Endothelial cell of umbilical vein (primary cell): ENCODE measurements at regions not wholly inside any gene's neighbourhood (a gene's known extent, or its start where the extent isn't known, plus 50 kb on each side); places are given as distances from the start of the nearest gene placed in this dataset.

Source experiments
- BruUV-seq: library from RNA; stranded (reverse); fragments of 400-500 nt; replicated peaks from 2 replicates; lab custom pipeline; 2021; lab: Mats Ljungman, UMichigan
- CTCF ChIA-PET: fragments of 300-600, 350-600 bp; sonication (Branson Sonifier 250); formaldehyde crosslinking; loops from one replicate; lab custom pipeline; 2021; ENCODE audit warnings: antibody characterized with exemption, inconsistent platforms; lab: Charles Lee
- POLR2A ChIA-PET: fragments of 300-600, 350-600 bp; sonication (Branson Sonifier 250); formaldehyde crosslinking; loops from one replicate; lab custom pipeline; 2021; ENCODE audit warnings: antibody characterized with exemption, inconsistent platforms; lab: Charles Lee
- DNase-seq: peaks from one replicate; pipeline ENCODE4 v3.0.0-alpha.2; 2011; ENCODE audit warnings: low read depth, low spot score
- FAIRE-seq: peaks from 2 replicates; lab custom pipeline; 2011; peaks lifted over from hg19 to GRCh38; lab: Jason Lieb, UNC
- H2AFZ ChIP-seq: 2 replicates; pipeline ENCODE4 v1.6.0; 2012; ENCODE audit warnings: low read depth, low read length, control low read depth, inconsistent platforms
- H3K27ac ChIP-seq: 2 replicates; pipeline ENCODE4 v1.5.1; 2011; ENCODE audit warnings: low read depth, mild to moderate bottlenecking, control low read depth, low read length, moderate library complexity; ENCODE audit not compliant: insufficient read depth
- H3K27me3 ChIP-seq, 2 experiments: 2 replicates each; pipeline versions ENCODE4 v1.6.0 to v1.6.1; 2011; ENCODE audit warnings: low read length in 2 of 2, mixed read lengths in 1 of 2; ENCODE audit not compliant: control insufficient read depth in 2 of 2, insufficient read depth in 2 of 2
- H3K36me3 ChIP-seq, 2 experiments: 2 replicates in 1 of 2; 3 replicates in 1 of 2; pipeline ENCODE4 v1.5.1; 2011; ENCODE audit warnings: low read length in 2 of 2, mild to moderate bottlenecking in 1 of 2, moderate library complexity in 1 of 2; ENCODE audit not compliant: control insufficient read depth in 2 of 2, insufficient read depth in 2 of 2; ENCODE audit errors: extremely low read depth in 1 of 2
- H3K4me1 ChIP-seq: 3 replicates; pipeline ENCODE4 v1.5.1; 2011; ENCODE audit warnings: mild to moderate bottlenecking, low read length; ENCODE audit not compliant: control insufficient read depth, insufficient read depth; ENCODE audit errors: extremely low read depth
- H3K4me2 ChIP-seq: 2 replicates; pipeline ENCODE4 v1.6.1; 2011; ENCODE audit warnings: low read length, control low read depth, mixed read lengths; ENCODE audit not compliant: insufficient read depth
- H3K4me3 ChIP-seq, 3 experiments: fragments of 200-600 bp in 1 of 3; sonication (generic), shearing (Covaris generic) in 1 of 3; replicated peaks in 1 of 3; 2 replicates each; pipeline ENCODE4 v1.5.1; 2011 to 2016; ENCODE audit warnings: control low read depth in 3 of 3, low read length in 3 of 3, mild to moderate bottlenecking in 2 of 3, inconsistent platforms in 1 of 3, low read depth in 1 of 3, moderate library complexity in 1 of 3; ENCODE audit not compliant: insufficient read depth in 1 of 3
- H3K79me2 ChIP-seq: 2 replicates; pipeline ENCODE4 v1.6.0; 2012; ENCODE audit warnings: low read length, inconsistent platforms; ENCODE audit not compliant: control insufficient read depth, insufficient read depth
- H3K9ac ChIP-seq: replicated peaks from 2 replicates; pipeline ENCODE3; 2011; ENCODE audit warnings: low read length, control low read depth; ENCODE audit not compliant: insufficient read depth; ENCODE audit errors: extremely low read depth
- H3K9me1 ChIP-seq: replicated peaks from 3 replicates; pipeline ENCODE4 v1.6.0; 2011; ENCODE audit warnings: mild to moderate bottlenecking, low read length; ENCODE audit not compliant: control insufficient read depth, insufficient read depth; ENCODE audit errors: extremely low read depth
- H3K9me3 ChIP-seq: replicated peaks from 2 replicates; pipeline ENCODE4 v1.5.1; 2012; ENCODE audit warnings: low read length, inconsistent platforms; ENCODE audit not compliant: control insufficient read depth, insufficient read depth
- H4K20me1 ChIP-seq: replicated peaks from 2 replicates; pipeline ENCODE3; 2011; ENCODE audit warnings: mild to moderate bottlenecking, low read length; ENCODE audit not compliant: control insufficient read depth, insufficient read depth; ENCODE audit errors: extremely low read depth
- CTCF ChIP-seq, 2 donors: IDR thresholded peaks; 1 replicate in 1 of 2; 2 replicates in 1 of 2; pipeline ENCODE4 v1.5.1; 2011; ENCODE audit warnings: low read length in 2 of 2, mild to moderate bottlenecking in 2 of 2, moderate library complexity in 2 of 2, control low read depth in 1 of 2, inconsistent platforms in 1 of 2, low read depth in 1 of 2; ENCODE audit not compliant: insufficient read depth in 1 of 2; ENCODE audit errors: extremely low read depth in 1 of 2
- EZH2 ChIP-seq: IDR thresholded peaks from 2 replicates; pipeline ENCODE4 v1.6.1; 2012; ENCODE audit warnings: borderline replicate concordance, low read depth, mild to moderate bottlenecking, moderate library complexity, low read length, inconsistent platforms; ENCODE audit not compliant: severe bottlenecking
- MAX ChIP-seq: IDR thresholded peaks from 2 replicates; pipeline ENCODE4 v1.6.1; 2011; ENCODE audit not compliant: insufficient read depth, insufficient read length
- MYC ChIP-seq: IDR thresholded peaks from one replicate; pipeline ENCODE4 v1.6.1; 2011; ENCODE audit warnings: mild to moderate bottlenecking, low read depth, low read length
- POLR2A ChIP-seq: IDR thresholded peaks from 2 replicates; pipeline ENCODE4 v1.6.1; 2012; ENCODE audit warnings: low read depth, mild to moderate bottlenecking, control low read depth, low read length
- POLR2AphosphoS5 ChIP-seq: IDR thresholded peaks from 2 replicates; pipeline ENCODE4 v1.6.1; 2012; ENCODE audit warnings: low read depth, mild to moderate bottlenecking, control low read depth, low read length, moderate library complexity; ENCODE audit not compliant: insufficient read depth
- dilution Hi-C: fragments of 300-500 bp; cut with MboI; formaldehyde crosslinking; loops from one replicate; pipeline ENCODE4 v1.15.0; 2019; ENCODE audit warnings: low sequenced_read_pairs; ENCODE audit not compliant: extremely low pct_ligation_motif_present
- intact Hi-C: fragments of 100-400 bp; cut with micrococcal nuclease; formaldehyde crosslinking; loops from one replicate; pipeline ENCODE4 v1.10.0; 2022

GRCh38 chr12:111093428-111094142 lies 173.2 kb upstream of the MYL2 start:
- H3K9me1 ChIP-seq: no peaks in the 10 kb centered on the region
- no peaks in the 10 kb centered on the region for H3K9me3 ChIP-seq
- no peak overlapping the region for H3K4me3 ChIP-seq
- H3K9ac ChIP-seq: no peak overlapping the region
- dilution Hi-C loops (no loop called here), intact Hi-C loops (no loop called here)
- POLR2A ChIA-PET: no interaction called here
- no peak overlapping the region for H2AFZ ChIP-seq
- no peaks in the 10 kb centered on the region for H3K36me3 ChIP-seq
- no peaks in the 10 kb centered on the region for H4K20me1 ChIP-seq
- H3K27me3 ChIP-seq: no peaks in the 10 kb centered on the region
- H3K4me2 ChIP-seq: no peak overlapping the region
- no peak for FAIRE-seq
- no peak for DNase-seq
- no TSS peak for BruUV-seq
- CTCF ChIA-PET: interaction anchor here (0.7 to 1.0 kb wide), 2 partner anchors 9 to 10 kb away, joined by 3 read pairs; no protein-coding TSS in a partner anchor
- H3K27ac ChIP-seq: no peak overlapping the region
- no peak for TF ChIP-seq POLR2AphosphoS5
- no peak for TF ChIP-seq MAX
- TF ChIP-seq MYC: no peak
- TF ChIP-seq CTCF (IDR thresholded peaks at IDR 0.05; ENCODE audit: extremely low read depth in 1 of 2, insufficient read depth in 1 of 2, low read depth in 1 of 2, low read length in 2 of 2): no peak
- no peak for TF ChIP-seq EZH2
- no peak for TF ChIP-seq POLR2A
- no peaks in the 10 kb centered on the region for H3K79me2 ChIP-seq
- no peaks in the 10 kb centered on the region for H3K4me1 ChIP-seq
